HFF-Myc (cell line): ENCODE measurements at regions not wholly inside any gene's neighbourhood (a gene's known extent, or its start where the extent isn't known, plus 50 kb on each side); places are given as distances from the start of the nearest gene placed in this dataset.

Experiments
- DNase-seq: peaks from one replicate; pipeline ENCODE4 v3.0.0-alpha.2; 2011; ENCODE audit warnings: low read depth; ENCODE audit errors: extremely low read depth
- H3K4me3 ChIP-seq: replicated peaks from 2 replicates; pipeline ENCODE4 v1.5.1; 2011; ENCODE audit warnings: low read depth, mild to moderate bottlenecking, control low read depth, low read length
- TF ChIP-seq, protein P1 (sequence below): IDR thresholded peaks from 2 replicates; pipeline ENCODE4 v1.5.1; 2012; ENCODE audit warnings: mild to moderate bottlenecking, low read depth, low read length, control low read depth; ENCODE audit errors: missing control alignments

DNA sequence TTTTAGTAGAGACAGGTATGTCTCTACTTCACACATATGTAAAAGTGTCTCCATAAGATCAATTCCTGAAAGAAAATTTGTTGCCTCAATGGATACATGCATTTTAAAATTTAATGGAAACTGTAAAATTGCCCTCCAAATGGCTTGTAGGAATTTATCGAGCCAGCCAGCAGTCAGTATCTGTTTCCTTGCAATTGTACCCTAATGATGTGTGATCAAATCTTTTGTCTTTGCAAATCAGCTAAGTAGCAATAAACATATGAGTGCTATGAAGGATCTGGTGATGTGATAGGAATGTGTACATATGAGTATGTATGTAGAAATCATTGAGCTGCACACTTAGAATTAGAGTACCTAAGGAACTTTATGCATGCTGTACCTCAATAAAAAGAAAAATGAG lies 253.0 kb downstream of the MAFB start:
- no peak for DNase-seq
- H3K4me3 ChIP-seq = no peak overlapping the region
- TF ChIP-seq, protein P1, sequence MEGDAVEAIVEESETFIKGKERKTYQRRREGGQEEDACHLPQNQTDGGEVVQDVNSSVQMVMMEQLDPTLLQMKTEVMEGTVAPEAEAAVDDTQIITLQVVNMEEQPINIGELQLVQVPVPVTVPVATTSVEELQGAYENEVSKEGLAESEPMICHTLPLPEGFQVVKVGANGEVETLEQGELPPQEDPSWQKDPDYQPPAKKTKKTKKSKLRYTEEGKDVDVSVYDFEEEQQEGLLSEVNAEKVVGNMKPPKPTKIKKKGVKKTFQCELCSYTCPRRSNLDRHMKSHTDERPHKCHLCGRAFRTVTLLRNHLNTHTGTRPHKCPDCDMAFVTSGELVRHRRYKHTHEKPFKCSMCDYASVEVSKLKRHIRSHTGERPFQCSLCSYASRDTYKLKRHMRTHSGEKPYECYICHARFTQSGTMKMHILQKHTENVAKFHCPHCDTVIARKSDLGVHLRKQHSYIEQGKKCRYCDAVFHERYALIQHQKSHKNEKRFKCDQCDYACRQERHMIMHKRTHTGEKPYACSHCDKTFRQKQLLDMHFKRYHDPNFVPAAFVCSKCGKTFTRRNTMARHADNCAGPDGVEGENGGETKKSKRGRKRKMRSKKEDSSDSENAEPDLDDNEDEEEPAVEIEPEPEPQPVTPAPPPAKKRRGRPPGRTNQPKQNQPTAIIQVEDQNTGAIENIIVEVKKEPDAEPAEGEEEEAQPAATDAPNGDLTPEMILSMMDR = no peak

DNA sequence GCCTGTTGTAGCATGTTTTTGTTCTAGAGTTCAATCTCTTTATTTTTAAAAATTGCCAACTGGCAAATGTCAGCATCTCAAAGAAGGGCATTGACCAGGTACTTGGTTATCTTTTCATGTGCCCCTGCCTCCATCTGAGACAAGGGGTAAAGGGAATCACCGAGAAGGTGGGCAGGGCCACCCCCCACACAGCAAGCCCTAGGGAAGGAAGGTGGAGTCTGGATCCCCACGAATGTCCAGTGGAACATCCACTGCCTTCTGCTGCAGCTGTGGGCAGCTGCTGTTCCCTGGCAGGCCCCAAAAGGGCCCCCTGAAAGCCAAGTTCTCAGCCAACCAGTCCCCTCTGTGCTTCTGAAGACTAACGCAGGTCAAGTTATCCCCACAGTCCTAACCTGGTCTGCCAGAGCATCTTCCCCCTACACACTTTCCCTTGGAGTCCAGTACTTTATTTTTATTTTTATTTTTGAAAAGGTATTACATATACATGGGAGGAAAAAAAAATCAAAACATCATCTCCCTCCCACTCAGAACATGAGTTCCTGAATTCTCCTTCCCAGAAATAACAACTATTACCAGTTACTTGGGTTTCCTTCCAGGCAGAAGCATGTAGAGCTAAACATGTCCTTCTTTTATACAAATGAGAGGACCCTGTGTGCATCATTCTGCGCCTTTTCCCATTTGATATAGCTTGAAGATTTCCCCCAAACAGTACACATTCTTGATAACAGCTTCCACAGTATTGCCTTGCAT lies 253.7 kb downstream of the MAFB start:
- TF ChIP-seq, protein P1 = no peak
- H3K4me3 ChIP-seq = no peak overlapping the region
- no peak for DNase-seq

DNA sequence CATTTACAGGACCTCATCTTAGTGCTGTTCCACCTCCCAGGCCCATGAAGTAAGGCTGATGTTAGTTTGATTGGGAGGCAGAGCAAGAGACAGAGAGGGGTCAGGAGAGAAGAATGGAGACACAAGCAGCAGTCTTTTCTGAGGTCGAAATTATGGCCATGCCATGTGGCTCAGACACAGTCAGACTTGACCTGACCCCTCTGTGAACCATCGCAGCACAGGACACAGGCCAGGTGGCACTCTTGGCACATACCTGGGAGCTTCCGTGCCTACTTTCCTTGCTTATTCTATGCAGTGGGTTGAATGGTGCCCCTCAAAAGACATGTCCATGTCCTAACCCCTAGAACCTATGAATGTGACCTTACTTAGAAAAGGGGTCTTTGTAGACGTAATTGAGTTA lies 254.9 kb downstream of the MAFB start:
- TF ChIP-seq, protein P1 = no peak
- no peak overlapping the region for H3K4me3 ChIP-seq
- no peak for DNase-seq

DNA sequence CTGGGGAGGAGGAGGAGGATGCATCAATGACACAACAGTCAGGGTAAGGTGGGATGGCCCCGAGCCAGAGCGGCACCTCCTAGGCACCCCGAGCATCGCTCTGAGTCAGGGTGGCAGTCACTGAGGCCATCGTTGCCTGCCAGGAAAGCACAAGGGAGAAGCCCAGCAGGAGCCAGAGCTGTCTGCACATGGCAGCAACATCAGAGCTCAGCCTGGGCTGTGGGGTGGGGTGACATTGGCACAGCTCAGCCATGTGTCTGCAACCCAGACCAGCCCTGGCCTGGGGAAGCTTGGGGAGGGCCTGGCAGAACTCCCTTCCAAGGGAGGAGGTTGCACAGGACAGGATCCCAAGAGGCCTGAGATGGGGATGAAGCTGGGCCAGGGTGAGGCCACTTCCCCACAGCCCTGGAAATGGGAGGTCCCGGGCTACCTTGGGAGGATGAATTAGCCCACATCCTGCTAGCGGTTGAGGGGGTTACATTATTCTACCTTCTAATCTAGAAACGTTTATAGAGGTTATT lies 255.6 kb downstream of the MAFB start:
- TF ChIP-seq, protein P1 = no peak
- no peak overlapping the region for H3K4me3 ChIP-seq
- no peak for DNase-seq

DNA sequence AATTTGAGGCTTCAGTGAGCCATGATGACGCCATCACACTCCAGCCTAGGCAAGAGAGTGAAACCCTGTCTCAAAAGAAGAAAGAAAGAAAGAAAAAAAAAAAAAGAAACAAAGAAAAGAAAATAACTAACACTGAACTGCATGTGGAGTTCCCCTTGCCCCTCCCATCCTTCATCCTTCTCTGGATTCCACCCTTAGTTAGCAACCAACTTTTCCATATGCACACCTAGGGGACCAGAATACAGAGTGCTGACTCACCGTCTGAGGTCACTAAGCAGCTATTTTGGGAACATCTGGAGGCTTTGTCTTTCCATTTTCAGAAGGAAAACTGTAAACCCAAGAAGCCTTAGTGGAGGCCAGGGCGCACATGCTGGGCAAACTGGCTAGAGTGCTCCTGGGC lies 257.4 kb downstream of the MAFB start:
- peak; percentile 10 for DNase-seq
- TF ChIP-seq, protein P1 = no peak
- H3K4me3 ChIP-seq = no peak overlapping the region

DNA sequence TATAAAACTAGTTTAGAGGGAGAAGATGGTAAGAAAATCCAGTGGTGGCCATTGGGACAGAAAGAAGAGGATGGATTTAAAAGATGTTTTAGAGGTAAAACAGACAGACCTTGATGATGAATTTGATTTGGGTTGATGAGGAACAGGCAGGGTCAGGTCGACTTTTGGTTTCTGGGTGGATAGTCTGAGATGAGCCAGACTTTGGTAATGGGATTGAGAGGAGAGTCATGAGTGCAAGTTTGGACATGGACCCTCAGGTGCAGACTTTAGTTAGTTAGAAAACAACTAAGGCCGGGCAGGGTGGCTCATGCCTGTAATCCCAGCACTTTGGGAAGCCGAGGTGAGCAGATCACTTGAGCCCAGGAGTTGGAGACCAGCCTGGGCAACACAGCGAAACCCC lies 257.9 kb downstream of the MAFB start:
- H3K4me3 ChIP-seq = no peak overlapping the region
- TF ChIP-seq, protein P1 = no peak
- DNase-seq = no peak
